Mucosa of descending colon (tissue), 3 donors: ENCODE measurements at regions not wholly inside any gene's neighbourhood (a gene's known extent, or its start where the extent isn't known, plus 50 kb on each side); places are given as distances from the start of the nearest gene placed in this dataset.

Experiments
- ATAC-seq: fragments of 200-7000 bp; cut with Tn5 transposase; one replicate; pipeline ENCODE4 v1.9.1; 2020; ENCODE audit warnings: mild to moderate bottlenecking, moderate library complexity
- DNase-seq, 3 donors: peaks; one replicate each; pipeline ENCODE4 v3.0.0-alpha.2; 2020
- H3K36me3 ChIP-seq: fragments of 200-600 bp; one replicate; pipeline ENCODE4 v1.8.0; 2021; ENCODE audit warnings: low read depth, mild to moderate bottlenecking
- H3K4me1 ChIP-seq: fragments of 200-600 bp; one replicate; pipeline ENCODE4 v1.8.0; 2021; ENCODE audit warnings: low read depth, mild to moderate bottlenecking
- H3K4me3 ChIP-seq: fragments of 200-600 bp; one replicate; pipeline ENCODE4 v1.8.0; 2021; ENCODE audit warnings: mild to moderate bottlenecking
- H3K9me3 ChIP-seq: fragments of 200-600 bp; one replicate; pipeline ENCODE4 v1.8.0; 2021; ENCODE audit warnings: mild to moderate bottlenecking
- intact Hi-C, 2 donors: fragments of 100-400 bp; cut with DNase I in 1 of 2; cut with micrococcal nuclease in 1 of 2; formaldehyde crosslinking; loops; one replicate each; pipeline versions ENCODE4 v1.11.0 to v1.11.1; 2022; cut with DNase I, micrococcal nuclease
- TF ChIP-seq, protein P1 (sequence below): fragments of 200-600 bp; IDR thresholded peaks from one replicate; pipeline ENCODE4 v1.8.0; 2022; ENCODE audit warnings: antibody characterized with exemption, mild to moderate bottlenecking
- donor health status: DM: no; HTN: no; CAD: no; lungs with moderate emphysema.
- donor health status: DM: no; HTN: no; CAD: no.
- donor health status: DM: no; HTN: yes; CAD: no.

DNA sequence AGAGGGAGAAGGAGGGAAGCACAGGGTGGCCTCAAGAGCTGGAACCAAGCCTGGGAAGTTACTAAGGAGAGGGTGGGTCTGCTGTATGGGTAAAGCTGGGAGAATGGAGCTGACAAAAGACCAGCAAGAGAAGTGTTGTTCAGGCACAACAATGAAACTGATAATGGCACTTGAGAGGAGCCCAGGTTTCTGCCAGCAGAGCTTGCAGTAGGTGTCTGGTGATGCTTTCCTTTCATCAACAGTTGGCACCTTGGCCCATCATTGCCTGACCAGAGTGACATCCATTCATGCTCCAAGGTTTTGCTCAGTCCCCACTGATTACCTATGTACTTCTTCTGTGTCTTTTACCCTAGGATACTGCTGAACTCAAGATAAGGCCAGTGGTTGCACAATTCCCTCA, 92.9 kb upstream of the CXCR4 start:
- TF ChIP-seq, protein P1, sequence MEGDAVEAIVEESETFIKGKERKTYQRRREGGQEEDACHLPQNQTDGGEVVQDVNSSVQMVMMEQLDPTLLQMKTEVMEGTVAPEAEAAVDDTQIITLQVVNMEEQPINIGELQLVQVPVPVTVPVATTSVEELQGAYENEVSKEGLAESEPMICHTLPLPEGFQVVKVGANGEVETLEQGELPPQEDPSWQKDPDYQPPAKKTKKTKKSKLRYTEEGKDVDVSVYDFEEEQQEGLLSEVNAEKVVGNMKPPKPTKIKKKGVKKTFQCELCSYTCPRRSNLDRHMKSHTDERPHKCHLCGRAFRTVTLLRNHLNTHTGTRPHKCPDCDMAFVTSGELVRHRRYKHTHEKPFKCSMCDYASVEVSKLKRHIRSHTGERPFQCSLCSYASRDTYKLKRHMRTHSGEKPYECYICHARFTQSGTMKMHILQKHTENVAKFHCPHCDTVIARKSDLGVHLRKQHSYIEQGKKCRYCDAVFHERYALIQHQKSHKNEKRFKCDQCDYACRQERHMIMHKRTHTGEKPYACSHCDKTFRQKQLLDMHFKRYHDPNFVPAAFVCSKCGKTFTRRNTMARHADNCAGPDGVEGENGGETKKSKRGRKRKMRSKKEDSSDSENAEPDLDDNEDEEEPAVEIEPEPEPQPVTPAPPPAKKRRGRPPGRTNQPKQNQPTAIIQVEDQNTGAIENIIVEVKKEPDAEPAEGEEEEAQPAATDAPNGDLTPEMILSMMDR = no peak
- DNase-seq = no peak
- Histone ChIP-seq H3K4me3 (no peak overlapping the region), H3K36me3 (no peaks in the 10 kb centered on the region), H3K4me1 (no peaks in the 10 kb centered on the region), H3K9me3 (no peaks in the 10 kb centered on the region)
- intact Hi-C loops = no loop called here
- ATAC-seq = no peak

DNA sequence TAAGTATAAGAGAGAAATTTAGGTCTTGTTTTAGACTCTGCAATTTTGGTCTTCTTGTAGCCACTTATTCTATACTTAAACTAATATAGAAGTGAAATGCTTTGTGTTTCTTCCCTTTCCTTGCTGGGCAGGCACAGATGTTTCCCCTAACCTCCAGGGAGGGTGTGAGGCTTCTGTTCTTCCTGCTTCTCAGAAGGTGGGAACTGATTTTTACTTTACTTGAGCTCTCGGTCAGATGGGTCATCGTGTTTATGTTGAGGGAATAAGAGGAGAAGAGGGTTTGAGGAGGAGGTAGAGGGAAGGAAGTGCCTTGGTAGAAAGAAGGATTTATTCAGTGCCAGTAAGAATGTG, 92.5 kb upstream of the CXCR4 start:
- H3K36me3 ChIP-seq = no peaks in the 10 kb centered on the region
- no peaks in the 10 kb centered on the region for H3K4me1 ChIP-seq
- ATAC-seq (no peak), DNase-seq (no peak)
- no peaks in the 10 kb centered on the region for H3K9me3 ChIP-seq
- intact Hi-C loops = no loop called here
- no peak overlapping the region for H3K4me3 ChIP-seq
- TF ChIP-seq, protein P1 = no peak

DNA sequence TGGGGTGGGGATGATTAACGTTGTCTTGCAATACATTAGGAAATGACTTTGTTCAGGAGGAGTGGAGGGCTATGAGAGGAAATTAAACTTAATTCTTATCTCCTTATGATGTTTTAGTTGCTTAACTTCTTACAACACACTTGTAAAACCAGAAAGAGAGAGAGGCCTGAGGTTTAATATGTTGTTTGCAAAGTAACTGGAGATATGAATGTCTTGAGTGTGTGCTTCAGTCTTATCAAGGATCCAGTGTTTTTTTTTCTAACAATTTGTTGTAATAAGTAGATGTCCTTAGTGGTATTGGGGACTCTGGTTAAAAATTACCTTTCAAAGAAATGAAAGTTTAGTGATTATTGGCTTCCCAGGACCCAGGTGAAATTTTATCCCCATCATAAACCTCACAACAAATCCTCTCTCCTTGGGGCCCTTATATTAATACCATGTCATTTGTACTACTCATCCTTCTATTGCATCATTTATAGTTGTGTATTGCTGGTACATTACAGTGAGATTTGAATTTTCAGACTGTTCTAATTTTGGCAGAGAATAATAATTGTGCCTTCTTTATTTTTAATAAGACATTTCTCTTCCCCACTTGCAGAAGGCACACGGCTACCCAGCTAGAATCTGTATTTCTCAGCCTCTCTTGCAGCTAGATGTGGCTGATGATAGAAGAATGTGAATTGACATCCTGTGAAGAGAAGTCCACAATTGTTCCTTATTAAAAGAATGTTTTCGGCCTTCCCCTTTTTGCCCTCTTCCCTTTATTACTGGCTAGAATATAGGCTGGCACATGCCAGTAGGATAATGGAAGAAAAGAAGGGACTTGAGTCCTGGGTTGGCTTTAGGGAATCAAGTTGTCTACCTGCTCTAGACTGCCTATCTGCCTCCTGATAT, 91.9 kb upstream of the CXCR4 start:
- H3K4me3 ChIP-seq = no peak overlapping the region
- intact Hi-C loops = no loop called here
- DNase-seq (no peak), ATAC-seq (no peak)
- H3K4me1 ChIP-seq = no peaks in the 10 kb centered on the region
- no peaks in the 10 kb centered on the region for H3K9me3 ChIP-seq
- no peaks in the 10 kb centered on the region for H3K36me3 ChIP-seq
- TF ChIP-seq, protein P1 = no peak

DNA sequence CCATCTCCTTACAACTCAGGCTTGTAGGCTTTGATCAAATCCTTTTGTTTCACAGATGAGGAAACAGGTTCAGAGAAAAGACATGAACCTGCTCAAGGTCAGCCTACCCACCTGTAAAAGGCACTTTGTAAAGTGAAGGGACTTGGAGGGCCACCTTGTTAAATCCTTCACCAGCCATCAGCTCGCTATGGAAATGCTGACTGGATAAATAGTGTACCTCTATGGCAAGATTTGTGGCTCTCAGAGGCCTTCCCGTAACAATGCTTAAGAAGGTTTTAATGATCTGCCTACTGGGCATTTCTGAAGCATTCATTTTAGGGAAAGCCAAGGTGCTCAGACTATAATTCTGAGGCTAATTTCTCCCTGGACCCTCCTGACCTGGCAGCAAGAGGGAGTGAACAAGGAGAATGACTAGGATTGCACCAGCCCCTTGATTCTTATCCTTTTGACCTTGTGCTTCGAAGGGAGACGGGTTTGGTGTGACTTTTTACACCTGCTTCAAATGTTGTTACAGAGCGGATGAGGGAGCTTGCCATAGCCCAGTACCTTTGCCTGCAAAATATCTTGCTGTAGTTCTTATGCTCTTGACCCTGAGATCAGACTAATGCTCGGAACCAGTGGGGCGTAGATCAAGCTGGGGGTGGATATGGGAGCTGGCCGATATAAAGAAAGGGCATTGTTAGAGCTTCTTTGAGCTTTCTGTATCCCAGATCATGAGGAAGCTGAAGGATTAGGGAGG, 90.9 kb upstream of the CXCR4 start:
- DNase-seq (no peak), ATAC-seq (no peak)
- H3K4me3 ChIP-seq = no peak overlapping the region
- H3K9me3 ChIP-seq = no peaks in the 10 kb centered on the region
- H3K36me3 ChIP-seq = no peaks in the 10 kb centered on the region
- intact Hi-C loops = no loop called here
- H3K4me1 ChIP-seq = no peaks in the 10 kb centered on the region
- TF ChIP-seq, protein P1 = no peak

DNA sequence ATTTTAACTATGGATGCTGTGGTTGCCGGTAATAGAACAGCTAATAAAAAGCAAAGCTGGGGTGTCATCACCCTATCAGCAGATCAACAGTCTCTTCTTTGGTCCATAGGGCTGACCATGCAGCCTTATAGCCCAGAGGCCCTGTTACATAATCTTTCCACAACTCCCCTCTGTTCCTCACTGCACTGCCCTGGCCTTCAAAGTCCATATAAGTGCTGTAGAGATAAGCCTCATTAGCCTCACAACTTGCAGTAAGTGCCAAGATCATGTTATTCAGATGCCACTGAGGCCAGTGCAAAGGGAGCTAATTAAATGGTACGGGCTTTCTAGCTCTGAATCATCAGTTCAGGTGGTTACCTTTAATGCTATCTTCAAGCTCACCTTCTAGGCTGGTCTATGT, 89.7 kb upstream of the CXCR4 start:
- intact Hi-C loops = no loop called here
- Histone ChIP-seq H3K9me3 (no peaks in the 10 kb centered on the region), H3K4me1 (no peaks in the 10 kb centered on the region), H3K4me3 (no peak overlapping the region), H3K36me3 (no peaks in the 10 kb centered on the region)
- ATAC-seq (peak; percentile 12), DNase-seq (no peak)
- TF ChIP-seq, protein P1 = no peak
